ENCODE measurements at regions not wholly inside any gene's neighbourhood (a gene's known extent, or its start where the extent isn't known, plus 50 kb on each side); places are given as distances from the start of the nearest gene placed in this dataset.

DNA sequence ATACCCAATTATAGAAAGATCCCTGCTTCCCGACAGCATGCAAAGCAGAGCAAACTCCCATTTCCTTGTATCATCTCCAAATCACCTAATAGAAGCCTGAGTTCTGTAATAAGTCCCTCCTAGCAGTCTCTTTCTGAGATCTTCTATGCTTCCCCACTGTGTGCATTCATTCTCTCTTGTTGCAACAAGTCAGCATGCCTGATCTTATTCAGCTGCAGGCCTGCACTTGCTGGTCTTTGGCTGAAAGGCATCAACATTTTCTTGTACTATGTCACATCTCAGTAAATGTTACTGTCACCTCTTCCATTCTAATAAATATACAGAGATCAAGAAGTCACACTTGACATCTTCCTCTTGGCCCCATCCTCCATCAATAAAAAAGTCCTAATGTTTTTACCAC lies 449.9 kb upstream of the MEX3C start:
- no peaks in the 10 kb centered on the region for H3K9me3 ChIP-seq (ENCODE audit: control insufficient read depth, insufficient read depth, low read length)
- H3K4me1 ChIP-seq (ENCODE audit: insufficient read depth, low read length) = no peaks in the 10 kb centered on the region
- H3K9ac ChIP-seq (ENCODE audit: low read depth, low read length) = no peak overlapping the region
- no peaks in the 10 kb centered on the region for H3K36me3 ChIP-seq (ENCODE audit: insufficient read depth, low read length)

DNA sequence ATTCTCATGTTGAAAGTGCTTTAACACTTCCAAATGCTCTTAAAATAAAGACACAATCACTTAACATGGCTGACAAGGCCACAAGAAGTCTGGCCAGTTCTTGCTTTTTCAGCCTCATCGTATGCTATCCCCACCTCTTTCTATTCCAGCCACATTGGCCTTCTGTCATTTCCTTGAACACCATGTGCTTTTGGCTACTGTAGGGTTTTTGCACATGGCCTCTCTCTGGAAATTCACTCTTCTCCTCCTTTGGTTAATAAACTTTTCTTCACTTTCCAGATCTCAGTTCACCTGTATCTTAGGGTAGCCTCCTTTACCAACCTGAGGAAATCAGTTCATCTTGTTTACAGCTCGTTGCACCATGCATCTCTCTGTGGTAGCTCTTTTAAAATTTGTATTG lies 450.5 kb upstream of the MEX3C start:
- Histone ChIP-seq H3K4me1 (ENCODE audit: insufficient read depth, low read length) (no peaks in the 10 kb centered on the region), H3K9me3 (ENCODE audit: control insufficient read depth, insufficient read depth, low read length) (no peaks in the 10 kb centered on the region), H3K9ac (ENCODE audit: low read depth, low read length) (no peak overlapping the region), H3K36me3 (ENCODE audit: insufficient read depth, low read length) (no peaks in the 10 kb centered on the region)

DNA sequence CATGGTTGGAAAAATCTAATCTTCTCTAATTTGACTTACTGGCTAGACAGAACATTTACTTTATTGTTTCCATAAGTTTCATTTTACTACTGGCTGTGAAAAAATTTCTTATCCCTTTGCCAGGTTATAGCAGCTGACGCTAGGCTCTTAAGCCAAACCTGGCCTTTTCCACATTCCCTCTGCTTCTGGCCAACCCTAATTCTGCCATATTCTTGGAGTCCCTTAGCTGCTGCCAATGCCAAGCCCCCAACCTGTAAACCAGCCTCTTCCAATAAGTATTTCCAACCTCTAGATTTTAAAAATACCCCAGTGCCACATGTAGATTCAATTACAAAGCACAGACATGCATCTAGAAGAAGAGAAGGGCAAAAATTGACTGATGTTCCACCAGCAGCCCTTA lies 452.3 kb upstream of the MEX3C start:
- Histone ChIP-seq H3K9ac (ENCODE audit: low read depth, low read length) (no peak overlapping the region), H3K4me1 (ENCODE audit: insufficient read depth, low read length) (no peaks in the 10 kb centered on the region), H3K9me3 (ENCODE audit: control insufficient read depth, insufficient read depth, low read length) (no peaks in the 10 kb centered on the region), H3K36me3 (ENCODE audit: insufficient read depth, low read length) (no peaks in the 10 kb centered on the region)

DNA sequence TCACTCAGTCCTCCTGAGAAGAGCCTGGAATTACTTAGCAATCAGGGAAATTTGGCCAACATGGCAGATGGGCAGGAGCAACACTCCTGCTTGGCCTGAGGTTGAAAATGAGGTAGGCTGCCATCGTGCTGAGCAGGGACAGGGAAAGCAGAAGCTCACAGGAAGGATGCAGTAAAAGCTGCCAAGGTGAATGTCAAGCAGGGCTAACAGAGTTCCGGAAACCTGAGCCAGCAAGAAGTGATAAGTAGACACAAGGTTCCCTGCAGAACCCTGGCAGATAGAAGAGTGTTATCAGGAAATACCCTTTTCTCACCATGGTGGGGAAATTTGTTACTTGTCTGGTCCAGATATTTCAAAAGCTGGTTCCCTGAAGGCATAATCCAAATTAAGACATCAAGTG lies 454.3 kb upstream of the MEX3C start:
- no peaks in the 10 kb centered on the region for H3K9me3 ChIP-seq (ENCODE audit: control insufficient read depth, insufficient read depth, low read length)
- H3K9ac ChIP-seq (ENCODE audit: low read depth, low read length) = no peak overlapping the region
- peaks cover 19% of the 10 kb centered on the region for H3K4me1 ChIP-seq (ENCODE audit: insufficient read depth, low read length)
- H3K36me3 ChIP-seq (ENCODE audit: insufficient read depth, low read length) = no peaks in the 10 kb centered on the region

DNA sequence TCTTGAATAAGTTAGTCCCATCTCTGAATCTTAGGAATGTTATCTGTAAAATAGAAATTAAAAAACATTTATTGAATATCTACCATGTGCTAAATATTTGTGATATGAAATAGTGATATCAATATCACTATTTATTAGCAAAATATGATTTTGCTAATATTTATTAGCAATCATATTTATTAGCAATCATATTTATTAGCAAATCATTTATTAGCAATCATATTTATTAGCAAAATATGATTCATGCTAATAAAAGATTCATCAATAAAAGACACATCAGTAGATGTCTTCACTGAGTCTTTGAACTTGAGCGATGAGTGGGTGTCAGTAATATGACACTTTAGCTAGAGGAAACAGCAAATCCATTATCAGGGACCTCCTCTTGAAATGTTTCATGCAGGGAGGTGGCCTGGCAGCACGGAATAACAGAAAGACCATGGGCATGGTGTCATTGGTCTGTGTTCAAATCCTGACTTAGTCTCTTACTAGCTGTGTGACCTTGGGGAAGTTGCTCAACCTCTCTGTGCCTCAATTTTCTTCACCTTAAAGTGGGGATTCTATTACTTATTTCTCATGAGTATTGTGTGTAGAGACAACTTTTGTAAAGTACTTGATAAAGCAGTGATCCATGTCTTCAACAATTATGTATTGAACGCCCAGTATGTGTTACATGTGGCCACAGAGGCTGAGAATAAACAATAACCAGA lies 456.2 kb upstream of the MEX3C start:
- Histone ChIP-seq H3K36me3 (ENCODE audit: insufficient read depth, low read length) (no peaks in the 10 kb centered on the region), H3K9ac (ENCODE audit: low read depth, low read length) (no peak overlapping the region), H3K4me1 (ENCODE audit: insufficient read depth, low read length) (peaks cover 25% of the 10 kb centered on the region), H3K9me3 (ENCODE audit: control insufficient read depth, insufficient read depth, low read length) (no peaks in the 10 kb centered on the region)

DNA sequence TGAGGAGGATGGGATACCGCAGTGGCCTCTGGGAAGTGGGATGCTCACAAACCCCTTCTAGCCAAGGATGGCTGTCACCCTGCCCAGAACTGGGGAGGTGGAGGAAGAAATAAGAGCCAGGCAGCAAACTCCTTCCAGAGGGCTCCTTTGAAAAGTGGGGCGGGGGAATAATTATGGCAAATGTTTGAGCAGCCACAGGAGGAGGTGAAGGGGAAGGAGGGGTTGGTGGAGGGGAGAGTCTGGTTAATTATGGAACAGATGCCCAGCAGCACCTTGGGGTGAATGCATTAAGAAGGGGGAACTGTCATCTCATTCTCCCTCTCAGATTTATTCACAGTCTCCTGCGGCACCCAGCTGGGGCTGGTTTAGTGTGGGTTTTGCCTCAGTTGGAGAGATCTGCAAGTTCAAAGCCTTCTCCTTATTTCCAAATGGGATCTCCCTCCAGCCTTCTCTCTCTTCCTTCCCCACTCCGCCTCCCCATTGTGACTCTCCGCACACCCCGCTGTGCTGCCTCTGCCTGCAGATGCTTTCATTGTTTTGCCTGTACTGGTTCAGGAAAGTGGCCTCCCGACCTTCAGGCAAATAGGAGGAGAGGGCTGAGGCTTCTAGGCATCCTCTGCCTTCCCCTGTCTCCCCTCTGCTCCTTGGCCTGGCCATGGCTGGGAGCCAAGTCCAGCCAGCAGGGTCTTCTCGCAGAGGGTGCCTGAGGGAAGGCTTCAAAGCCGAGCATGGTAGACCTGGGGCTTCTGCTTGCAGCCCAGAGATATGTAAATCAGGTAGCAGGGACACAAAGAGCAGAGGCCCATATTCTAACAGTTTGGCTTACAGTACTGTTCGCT lies 457.2 kb upstream of the MEX3C start:
- peaks cover 26% of the 10 kb centered on the region for H3K4me1 ChIP-seq (ENCODE audit: insufficient read depth, low read length)
- peak overlapping the region; percentile 10; the same call in 1 of the 2 replicates for H3K9ac ChIP-seq (ENCODE audit: low read depth, low read length)
- H3K9me3 ChIP-seq (ENCODE audit: control insufficient read depth, insufficient read depth, low read length) = no peaks in the 10 kb centered on the region
- no peaks in the 10 kb centered on the region for H3K36me3 ChIP-seq (ENCODE audit: insufficient read depth, low read length)

DNA sequence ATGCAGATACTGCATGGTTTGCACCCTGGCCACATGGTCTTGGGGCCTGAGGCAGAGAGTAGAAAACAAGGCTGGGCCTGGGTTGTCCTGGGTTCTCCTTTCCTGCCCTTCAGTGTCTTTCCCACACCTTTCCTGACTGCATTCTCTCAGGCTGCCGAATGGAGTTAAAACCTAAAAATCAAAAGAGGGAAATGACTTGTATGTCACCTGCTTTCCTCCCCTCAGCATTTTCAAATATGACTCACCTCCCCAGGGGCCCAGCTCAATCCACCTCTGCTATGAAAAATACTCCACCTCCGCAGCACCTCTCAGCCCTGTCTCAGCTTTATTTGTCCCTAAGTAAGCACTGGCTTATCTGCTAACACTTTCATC lies 457.8 kb upstream of the MEX3C start:
- no peaks in the 10 kb centered on the region for H3K9me3 ChIP-seq (ENCODE audit: control insufficient read depth, insufficient read depth, low read length)
- no peaks in the 10 kb centered on the region for H3K36me3 ChIP-seq (ENCODE audit: insufficient read depth, low read length)
- peaks cover 26% of the 10 kb centered on the region for H3K4me1 ChIP-seq (ENCODE audit: insufficient read depth, low read length)
- H3K9ac ChIP-seq (ENCODE audit: low read depth, low read length) = peak overlapping the region; percentile 10; the same call in 1 of the 2 replicates

DNA sequence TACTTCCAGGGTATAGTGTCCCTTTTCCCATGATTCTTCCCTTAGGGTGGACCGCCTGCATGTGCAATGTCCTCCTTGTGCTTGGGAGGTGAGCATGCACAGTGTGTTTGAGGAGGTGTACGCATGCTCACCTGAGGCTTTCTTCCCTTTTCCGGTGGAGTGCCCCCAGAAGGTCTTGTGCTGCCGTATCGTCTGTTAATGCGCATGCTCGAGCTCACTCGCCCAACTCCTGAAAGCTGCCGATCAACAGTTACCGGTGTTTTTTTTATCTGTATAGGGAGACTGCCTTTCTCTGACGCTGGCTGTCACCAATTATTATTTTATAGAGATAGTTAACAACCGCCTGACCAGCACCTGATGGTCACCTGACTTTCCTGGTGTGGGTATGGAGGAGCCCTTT lies 458.8 kb upstream of the MEX3C start:
- peaks cover 26% of the 10 kb centered on the region for H3K4me1 ChIP-seq (ENCODE audit: insufficient read depth, low read length)
- H3K9ac ChIP-seq (ENCODE audit: low read depth, low read length) = no peak overlapping the region
- no peaks in the 10 kb centered on the region for H3K36me3 ChIP-seq (ENCODE audit: insufficient read depth, low read length)
- H3K9me3 ChIP-seq (ENCODE audit: control insufficient read depth, insufficient read depth, low read length) = no peaks in the 10 kb centered on the region

DNA sequence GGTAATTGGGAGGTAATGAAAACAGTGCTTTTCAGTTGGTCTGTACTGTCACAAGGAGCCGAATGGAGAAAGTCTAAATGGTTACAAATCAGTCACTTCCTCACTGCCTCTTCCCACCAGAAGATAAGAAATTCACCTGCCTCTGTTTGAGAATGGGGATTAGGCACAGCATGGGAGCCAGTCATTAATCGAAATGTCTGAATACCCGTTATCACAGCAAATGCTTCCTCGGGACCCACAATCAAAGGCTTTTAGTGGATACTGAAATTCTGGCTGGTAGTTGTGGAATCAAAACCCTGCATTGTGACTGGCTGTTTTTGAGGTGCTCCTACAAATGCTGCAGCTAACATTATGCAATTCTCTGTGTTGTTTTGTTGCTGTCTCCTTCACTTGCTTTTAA lies 461.0 kb upstream of the MEX3C start:
- Histone ChIP-seq H3K36me3 (ENCODE audit: insufficient read depth, low read length) (no peaks in the 10 kb centered on the region), H3K9ac (ENCODE audit: low read depth, low read length) (no peak overlapping the region), H3K4me1 (ENCODE audit: insufficient read depth, low read length) (peaks cover 26% of the 10 kb centered on the region), H3K9me3 (ENCODE audit: control insufficient read depth, insufficient read depth, low read length) (no peaks in the 10 kb centered on the region)

DNA sequence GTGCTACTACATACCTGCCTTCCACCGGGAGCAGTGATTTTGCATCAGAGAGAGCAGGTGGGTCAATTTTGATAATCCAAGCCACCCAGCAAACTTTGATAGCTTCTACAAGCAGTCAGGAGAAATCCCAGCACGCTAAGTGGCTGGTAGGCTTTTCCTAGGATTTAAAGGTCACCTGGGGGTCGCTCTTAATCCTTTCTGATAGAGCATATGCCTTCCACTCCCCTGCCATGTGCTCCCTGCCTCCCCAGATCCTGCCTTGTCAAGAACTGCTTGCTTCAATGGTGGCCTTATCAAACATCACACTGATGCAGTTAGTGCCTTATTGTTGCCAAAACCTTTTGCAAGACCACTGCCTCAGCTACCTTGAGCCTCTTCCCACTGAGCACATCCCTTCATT lies 462.3 kb upstream of the MEX3C start:
- Histone ChIP-seq H3K9me3 (ENCODE audit: control insufficient read depth, insufficient read depth, low read length) (no peaks in the 10 kb centered on the region), H3K9ac (ENCODE audit: low read depth, low read length) (no peak overlapping the region), H3K4me1 (ENCODE audit: insufficient read depth, low read length) (peaks cover 26% of the 10 kb centered on the region)

DNA sequence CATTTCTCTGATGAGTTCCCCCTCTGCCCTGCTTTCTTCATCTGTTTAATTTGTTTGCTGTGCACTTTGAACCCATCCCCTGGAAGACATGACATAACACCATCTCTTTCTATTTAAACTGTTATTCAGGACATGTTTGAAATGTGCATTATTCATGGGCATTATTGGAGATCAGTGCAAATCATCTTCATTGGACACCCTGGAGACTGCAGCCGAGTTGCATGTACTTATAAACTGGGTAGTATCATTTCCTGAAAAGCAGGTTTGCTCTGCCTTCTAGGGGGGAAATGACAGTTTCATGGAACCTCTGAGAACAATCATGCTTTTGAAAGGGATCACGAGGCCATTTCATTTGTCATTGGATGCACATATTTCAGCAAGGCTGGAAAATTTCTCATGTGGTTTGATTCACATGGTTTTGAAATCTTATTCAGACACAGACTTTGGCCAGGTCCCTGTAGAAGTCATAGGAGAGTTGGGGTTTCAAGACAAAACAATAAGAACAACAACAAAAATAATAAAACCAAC lies 462.8 kb upstream of the MEX3C start:
- no peak overlapping the region for H3K9ac ChIP-seq (ENCODE audit: low read depth, low read length)
- no peaks in the 10 kb centered on the region for H3K9me3 ChIP-seq (ENCODE audit: control insufficient read depth, insufficient read depth, low read length)
- peaks cover 22% of the 10 kb centered on the region for H3K4me1 ChIP-seq (ENCODE audit: insufficient read depth, low read length)
- H3K36me3 ChIP-seq (ENCODE audit: insufficient read depth, low read length) = no peaks in the 10 kb centered on the region

More for the DNA sequence above, 462.3 kb upstream of the MEX3C start:
- H3K36me3 ChIP-seq (ENCODE audit: insufficient read depth, low read length) = no peaks in the 10 kb centered on the region

DNA sequence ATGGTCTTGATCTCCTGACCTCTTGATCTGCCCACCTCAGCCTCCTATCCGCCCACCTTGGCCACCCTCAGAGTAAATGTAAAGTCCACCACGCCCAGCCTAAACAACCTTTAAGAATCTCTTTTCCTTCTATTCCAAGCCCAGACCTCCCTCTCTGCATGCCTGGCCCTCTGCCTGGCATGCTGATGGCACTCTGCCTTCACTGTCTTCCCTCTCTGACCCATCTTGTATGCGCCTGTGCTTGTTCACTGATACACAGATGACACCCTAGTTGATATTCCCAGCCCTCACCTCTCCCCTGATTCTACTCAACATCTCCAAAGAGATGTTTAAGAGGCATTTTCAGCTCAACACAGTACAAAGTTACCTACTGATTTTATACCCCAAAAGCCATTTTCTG lies 466.8 kb upstream of the MEX3C start:
- H3K4me1 ChIP-seq (ENCODE audit: insufficient read depth, low read length) = no peaks in the 10 kb centered on the region
- H3K9me3 ChIP-seq (ENCODE audit: control insufficient read depth, insufficient read depth, low read length) = no peaks in the 10 kb centered on the region
- H3K36me3 ChIP-seq (ENCODE audit: insufficient read depth, low read length) = no peaks in the 10 kb centered on the region
- H3K9ac ChIP-seq (ENCODE audit: low read depth, low read length) = no peak overlapping the region

DNA sequence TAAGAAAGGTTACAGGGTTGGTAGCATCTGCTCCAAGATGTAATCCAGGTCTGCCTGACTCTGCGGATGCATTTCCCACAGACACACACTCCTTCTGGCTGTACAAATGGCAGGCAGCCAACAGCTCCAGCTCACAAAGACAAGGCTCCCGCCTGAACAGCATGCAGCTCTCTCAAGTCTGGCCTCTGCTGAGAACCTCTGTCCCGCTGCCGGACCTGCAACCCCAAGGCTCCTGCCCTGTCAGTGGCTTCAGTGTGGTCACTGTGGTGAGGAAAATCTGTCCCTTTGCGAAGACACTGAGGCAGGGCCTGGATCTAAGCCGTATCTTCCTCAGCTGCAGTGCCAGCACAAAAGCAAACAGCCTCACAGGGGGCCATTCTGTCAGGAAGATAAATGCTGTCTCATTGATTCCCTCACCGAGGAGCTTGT lies 469.3 kb upstream of the MEX3C start:
- H3K4me1 ChIP-seq (ENCODE audit: insufficient read depth, low read length) = no peaks in the 10 kb centered on the region
- H3K9ac ChIP-seq (ENCODE audit: low read depth, low read length) = no peak overlapping the region
- H3K36me3 ChIP-seq (ENCODE audit: insufficient read depth, low read length) = no peaks in the 10 kb centered on the region
- H3K9me3 ChIP-seq (ENCODE audit: control insufficient read depth, insufficient read depth, low read length) = no peaks in the 10 kb centered on the region

DNA sequence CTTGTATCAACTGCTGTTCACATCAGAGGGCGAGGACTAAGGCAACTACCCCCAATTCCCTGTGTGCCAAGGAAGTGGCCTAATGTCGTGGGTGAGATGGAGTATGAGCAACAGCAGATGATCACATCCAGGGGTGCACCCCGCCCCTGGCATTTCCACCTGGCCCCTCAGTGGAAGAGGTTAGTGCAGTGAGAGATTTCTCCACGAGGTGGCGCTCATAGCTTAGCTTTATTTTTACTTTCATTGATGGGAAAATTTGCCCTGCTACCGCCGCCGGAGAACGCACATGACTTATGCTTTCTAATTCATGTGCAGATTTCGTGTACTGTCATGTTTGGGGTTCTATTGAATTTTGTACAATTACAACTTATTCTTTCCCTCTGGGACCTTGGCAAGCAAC lies 470.6 kb upstream of the MEX3C start:
- H3K9me3 ChIP-seq (ENCODE audit: control insufficient read depth, insufficient read depth, low read length) = no peaks in the 10 kb centered on the region

DNA sequence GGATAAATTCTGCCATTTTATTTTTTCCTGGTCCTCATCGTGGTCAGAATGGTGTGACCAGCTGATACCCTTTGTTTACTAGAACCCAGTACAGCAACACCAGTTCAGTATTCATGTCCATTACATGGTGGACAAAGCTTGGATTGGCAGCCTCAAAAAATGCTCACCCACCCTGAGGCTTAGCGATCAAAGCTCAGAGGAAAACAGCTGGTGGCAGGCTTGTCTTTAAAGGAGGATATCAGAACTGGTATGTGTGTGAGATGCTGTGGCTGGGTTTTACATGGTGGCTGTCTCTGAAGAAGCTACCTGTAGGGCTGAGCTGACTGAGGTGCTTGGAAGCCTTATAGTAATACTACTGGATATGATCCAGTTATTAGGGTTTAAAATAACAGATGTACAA lies 471.1 kb upstream of the MEX3C start:
- no peaks in the 10 kb centered on the region for H3K4me1 ChIP-seq (ENCODE audit: insufficient read depth, low read length)
- no peaks in the 10 kb centered on the region for H3K36me3 ChIP-seq (ENCODE audit: insufficient read depth, low read length)
- H3K9me3 ChIP-seq (ENCODE audit: control insufficient read depth, insufficient read depth, low read length) = no peaks in the 10 kb centered on the region
- no peak overlapping the region for H3K9ac ChIP-seq (ENCODE audit: low read depth, low read length)

More for the DNA sequence above, 470.6 kb upstream of the MEX3C start:
- Histone ChIP-seq H3K4me1 (ENCODE audit: insufficient read depth, low read length) (no peaks in the 10 kb centered on the region), H3K9ac (ENCODE audit: low read depth, low read length) (no peak overlapping the region), H3K36me3 (ENCODE audit: insufficient read depth, low read length) (no peaks in the 10 kb centered on the region)

Measured in ES-I3 (cell line).